ENCODE measurements at regions not wholly inside any gene's neighbourhood (a gene's known extent, or its start where the extent isn't known, plus 50 kb on each side); places are given as distances from the start of the nearest gene placed in this dataset.

DNA sequence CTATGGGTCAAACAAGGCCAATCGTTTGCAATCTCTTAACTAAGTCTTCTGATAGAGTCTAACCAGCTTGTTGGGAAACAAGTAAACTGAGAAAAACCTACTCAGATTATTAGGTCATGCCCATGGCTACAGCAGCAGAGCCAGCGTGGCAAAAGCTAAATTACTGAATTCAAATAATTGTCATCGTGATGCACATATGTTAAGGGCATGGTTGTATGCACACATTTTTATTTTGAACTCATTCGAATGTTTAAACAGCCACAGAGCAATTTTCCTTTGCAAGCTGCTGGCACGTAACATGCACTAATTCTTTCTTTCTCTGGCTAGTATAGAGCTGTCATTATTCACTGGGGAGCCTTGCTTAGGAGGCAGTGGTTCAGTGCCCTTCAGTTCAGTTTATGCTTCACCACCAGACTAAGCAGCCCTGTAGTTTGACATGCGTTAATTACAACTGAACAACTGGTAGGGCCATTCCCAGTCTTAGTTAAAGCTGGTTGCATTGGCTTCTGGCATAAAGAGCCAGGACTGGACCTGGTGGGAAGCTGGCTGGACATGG is 396.4 kb downstream of the METTL15 start:
- POLR2A ChIA-PET: no interaction called here
- no peaks in the 10 kb centered on the region for H3K36me3 ChIP-seq (ENCODE audit: control insufficient read depth in 4 of 4, insufficient read depth in 4 of 4, low read length in 3 of 4)
- no peak overlapping the region for H3K27ac ChIP-seq (ENCODE audit: insufficient read depth in 1 of 2, low read depth in 1 of 2, low read length in 2 of 2, poor library complexity in 1 of 2, severe bottlenecking in 2 of 2)
- no peaks in the 10 kb centered on the region for H3K9me3 ChIP-seq (ENCODE audit: control extremely low read depth in 1 of 5, control insufficient read depth in 4 of 5, insufficient read depth in 2 of 5, low read depth in 1 of 5, low read length in 4 of 5)
- WGBS (ENCODE audit: insufficient coverage): 87% methylated on average over 6 of the region's 6 CpGs
- H3K4me1 ChIP-seq (ENCODE audit: control extremely low read depth in 1 of 4, control insufficient read depth in 4 of 4, insufficient read depth in 4 of 4, low read length in 3 of 4): no peaks in the 10 kb centered on the region
- H3K27me3 ChIP-seq (replicated peaks in 2 of 5; ENCODE audit: control insufficient read depth in 4 of 5, insufficient read depth in 5 of 5, low read length in 4 of 5): no peaks in the 10 kb centered on the region
- CTCF ChIA-PET: no interaction called here
- DNase-seq: no peak
- no peak overlapping the region for H3K4me3 ChIP-seq (ENCODE audit: control insufficient read depth in 1 of 7, extremely low read depth in 1 of 7, insufficient read depth in 4 of 7, low read depth in 2 of 7, low read length in 6 of 7)

- CTCF ChIA-PET: no interaction called here
- WGBS (ENCODE audit: insufficient coverage): no CpG with 5 or more reads among the region's 2 CpGs
- Histone ChIP-seq H3K4me3 (ENCODE audit: control insufficient read depth in 1 of 7, extremely low read depth in 1 of 7, insufficient read depth in 4 of 7, low read depth in 2 of 7, low read length in 6 of 7) (no peak overlapping the region), H3K27me3 (replicated peaks in 2 of 5; ENCODE audit: control insufficient read depth in 4 of 5, insufficient read depth in 5 of 5, low read length in 4 of 5) (no peaks in the 10 kb centered on the region), H3K4me1 (ENCODE audit: control extremely low read depth in 1 of 4, control insufficient read depth in 4 of 4, insufficient read depth in 4 of 4, low read length in 3 of 4) (no peaks in the 10 kb centered on the region), H3K27ac (ENCODE audit: insufficient read depth in 1 of 2, low read depth in 1 of 2, low read length in 2 of 2, poor library complexity in 1 of 2, severe bottlenecking in 2 of 2) (no peak overlapping the region), H3K36me3 (ENCODE audit: control insufficient read depth in 4 of 4, insufficient read depth in 4 of 4, low read length in 3 of 4) (no peaks in the 10 kb centered on the region), H3K9me3 (ENCODE audit: control extremely low read depth in 1 of 5, control insufficient read depth in 4 of 5, insufficient read depth in 2 of 5, low read depth in 1 of 5, low read length in 4 of 5) (no peaks in the 10 kb centered on the region)
- POLR2A ChIA-PET: no interaction called here
- no peak for DNase-seq
Observed at GRCh38 chr11:28495333-28495732, 387.1 kb downstream of the METTL15 start.

- Histone ChIP-seq H3K36me3 (ENCODE audit: control insufficient read depth in 4 of 4, insufficient read depth in 4 of 4, low read length in 3 of 4) (no peaks in the 10 kb centered on the region), H3K27me3 (replicated peaks in 2 of 5; ENCODE audit: control insufficient read depth in 4 of 5, insufficient read depth in 5 of 5, low read length in 4 of 5) (no peaks in the 10 kb centered on the region), H3K4me3 (ENCODE audit: control insufficient read depth in 1 of 7, extremely low read depth in 1 of 7, insufficient read depth in 4 of 7, low read depth in 2 of 7, low read length in 6 of 7) (no peak overlapping the region), H3K9me3 (ENCODE audit: control extremely low read depth in 1 of 5, control insufficient read depth in 4 of 5, insufficient read depth in 2 of 5, low read depth in 1 of 5, low read length in 4 of 5) (no peaks in the 10 kb centered on the region), H3K4me1 (ENCODE audit: control extremely low read depth in 1 of 4, control insufficient read depth in 4 of 4, insufficient read depth in 4 of 4, low read length in 3 of 4) (no peaks in the 10 kb centered on the region), H3K27ac (ENCODE audit: insufficient read depth in 1 of 2, low read depth in 1 of 2, low read length in 2 of 2, poor library complexity in 1 of 2, severe bottlenecking in 2 of 2) (no peak overlapping the region)
- ChIA-PET CTCF (no interaction called here), POLR2A (no interaction called here)
- WGBS (ENCODE audit: insufficient coverage): no CpG with 5 or more reads among the region's 1 CpG
- DNase-seq: no peak
Observed at GRCh38 chr11:28491431-28491830, 383.2 kb downstream of the METTL15 start.

GRCh38 chr11:28490773-28491382 is 382.7 kb downstream of the METTL15 start:
- Histone ChIP-seq H3K27ac (ENCODE audit: insufficient read depth in 1 of 2, low read depth in 1 of 2, low read length in 2 of 2, poor library complexity in 1 of 2, severe bottlenecking in 2 of 2) (no peak overlapping the region), H3K4me1 (ENCODE audit: control extremely low read depth in 1 of 4, control insufficient read depth in 4 of 4, insufficient read depth in 4 of 4, low read length in 3 of 4) (no peaks in the 10 kb centered on the region), H3K9me3 (ENCODE audit: control extremely low read depth in 1 of 5, control insufficient read depth in 4 of 5, insufficient read depth in 2 of 5, low read depth in 1 of 5, low read length in 4 of 5) (no peaks in the 10 kb centered on the region), H3K36me3 (ENCODE audit: control insufficient read depth in 4 of 4, insufficient read depth in 4 of 4, low read length in 3 of 4) (no peaks in the 10 kb centered on the region), H3K4me3 (ENCODE audit: control insufficient read depth in 1 of 7, extremely low read depth in 1 of 7, insufficient read depth in 4 of 7, low read depth in 2 of 7, low read length in 6 of 7) (no peak overlapping the region), H3K27me3 (replicated peaks in 2 of 5; ENCODE audit: control insufficient read depth in 4 of 5, insufficient read depth in 5 of 5, low read length in 4 of 5) (no peaks in the 10 kb centered on the region)
- no peak for DNase-seq
- ChIA-PET POLR2A (no interaction called here), CTCF (no interaction called here)

- Histone ChIP-seq H3K36me3 (ENCODE audit: control insufficient read depth in 4 of 4, insufficient read depth in 4 of 4, low read length in 3 of 4) (no peaks in the 10 kb centered on the region), H3K4me3 (ENCODE audit: control insufficient read depth in 1 of 7, extremely low read depth in 1 of 7, insufficient read depth in 4 of 7, low read depth in 2 of 7, low read length in 6 of 7) (no peak overlapping the region), H3K27me3 (replicated peaks in 2 of 5; ENCODE audit: control insufficient read depth in 4 of 5, insufficient read depth in 5 of 5, low read length in 4 of 5) (no peaks in the 10 kb centered on the region), H3K4me1 (ENCODE audit: control extremely low read depth in 1 of 4, control insufficient read depth in 4 of 4, insufficient read depth in 4 of 4, low read length in 3 of 4) (no peaks in the 10 kb centered on the region), H3K27ac (ENCODE audit: insufficient read depth in 1 of 2, low read depth in 1 of 2, low read length in 2 of 2, poor library complexity in 1 of 2, severe bottlenecking in 2 of 2) (no peak overlapping the region), H3K9me3 (ENCODE audit: control extremely low read depth in 1 of 5, control insufficient read depth in 4 of 5, insufficient read depth in 2 of 5, low read depth in 1 of 5, low read length in 4 of 5) (no peaks in the 10 kb centered on the region)
- CTCF ChIA-PET: interaction anchor here (1.4 kb wide), 1 partner anchor 20 kb away, joined by 3 read pairs; no protein-coding TSS in a partner anchor
- WGBS (ENCODE audit: insufficient coverage): no CpG with 5 or more reads among the region's 1 CpG
- DNase-seq: no peak
- POLR2A ChIA-PET: no interaction called here
Observed at GRCh38 chr11:28488336-28488735, 380.1 kb downstream of the METTL15 start.

DNA sequence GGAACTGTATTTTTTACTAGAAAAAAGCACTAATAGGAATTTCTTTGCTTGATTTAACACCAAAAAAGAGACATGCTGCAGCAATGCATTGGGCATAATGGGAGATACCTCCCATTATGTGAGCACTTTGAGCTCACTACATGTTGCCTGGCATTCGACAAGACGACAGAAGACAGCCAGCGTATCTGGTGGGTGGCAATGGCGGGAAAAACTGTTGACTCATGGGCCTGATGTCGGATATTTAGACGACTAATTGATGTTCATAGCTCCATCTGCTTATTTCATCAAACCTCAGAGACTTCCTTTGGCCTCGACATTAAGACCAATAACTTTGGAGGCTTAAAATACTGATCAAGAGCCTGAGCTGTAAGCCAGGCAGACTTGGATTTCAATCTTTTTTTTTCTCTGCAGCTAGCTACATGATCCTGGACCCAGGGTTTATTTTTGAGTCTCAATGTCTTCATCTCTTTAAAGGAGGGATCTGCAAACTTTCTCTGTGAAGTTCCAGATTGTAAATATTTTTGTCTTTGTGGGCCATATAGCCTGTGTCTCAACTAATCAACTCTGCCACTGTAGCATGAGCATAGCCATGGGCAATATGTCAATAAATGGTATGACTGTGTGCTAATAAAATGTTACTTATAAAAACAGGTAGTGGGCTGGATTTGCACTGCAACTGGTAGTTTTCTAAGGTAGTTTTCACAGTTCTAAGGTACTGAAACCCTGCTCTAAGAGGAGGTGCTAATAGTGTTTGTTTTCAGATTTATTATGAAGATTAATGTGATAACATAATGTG is 375.1 kb downstream of the METTL15 start:
- H3K27me3 ChIP-seq (replicated peaks in 2 of 5; ENCODE audit: control insufficient read depth in 4 of 5, insufficient read depth in 5 of 5, low read length in 4 of 5): no peaks in the 10 kb centered on the region
- no peaks in the 10 kb centered on the region for H3K9me3 ChIP-seq (ENCODE audit: control extremely low read depth in 1 of 5, control insufficient read depth in 4 of 5, insufficient read depth in 2 of 5, low read depth in 1 of 5, low read length in 4 of 5)
- POLR2A ChIA-PET: no interaction called here
- WGBS (ENCODE audit: insufficient coverage): 95% methylated on average over 4 of the region's 7 CpGs
- H3K27ac ChIP-seq (ENCODE audit: insufficient read depth in 1 of 2, low read depth in 1 of 2, low read length in 2 of 2, poor library complexity in 1 of 2, severe bottlenecking in 2 of 2): no peak overlapping the region
- no peak for DNase-seq
- no peak overlapping the region for H3K4me3 ChIP-seq (ENCODE audit: control insufficient read depth in 1 of 7, extremely low read depth in 1 of 7, insufficient read depth in 4 of 7, low read depth in 2 of 7, low read length in 6 of 7)
- CTCF ChIA-PET: no interaction called here
- no peaks in the 10 kb centered on the region for H3K36me3 ChIP-seq (ENCODE audit: control insufficient read depth in 4 of 4, insufficient read depth in 4 of 4, low read length in 3 of 4)
- no peaks in the 10 kb centered on the region for H3K4me1 ChIP-seq (ENCODE audit: control extremely low read depth in 1 of 4, control insufficient read depth in 4 of 4, insufficient read depth in 4 of 4, low read length in 3 of 4)

GRCh38 chr11:28482666-28483065 is 374.5 kb downstream of the METTL15 start:
- Histone ChIP-seq H3K36me3 (ENCODE audit: control insufficient read depth in 4 of 4, insufficient read depth in 4 of 4, low read length in 3 of 4) (no peaks in the 10 kb centered on the region), H3K4me1 (ENCODE audit: control extremely low read depth in 1 of 4, control insufficient read depth in 4 of 4, insufficient read depth in 4 of 4, low read length in 3 of 4) (no peaks in the 10 kb centered on the region), H3K4me3 (ENCODE audit: control insufficient read depth in 1 of 7, extremely low read depth in 1 of 7, insufficient read depth in 4 of 7, low read depth in 2 of 7, low read length in 6 of 7) (no peak overlapping the region), H3K9me3 (ENCODE audit: control extremely low read depth in 1 of 5, control insufficient read depth in 4 of 5, insufficient read depth in 2 of 5, low read depth in 1 of 5, low read length in 4 of 5) (no peaks in the 10 kb centered on the region), H3K27me3 (replicated peaks in 2 of 5; ENCODE audit: control insufficient read depth in 4 of 5, insufficient read depth in 5 of 5, low read length in 4 of 5) (no peaks in the 10 kb centered on the region), H3K27ac (ENCODE audit: insufficient read depth in 1 of 2, low read depth in 1 of 2, low read length in 2 of 2, poor library complexity in 1 of 2, severe bottlenecking in 2 of 2) (no peak overlapping the region)
- WGBS (ENCODE audit: insufficient coverage): 100% methylated on average over 1 of the region's 2 CpGs
- CTCF ChIA-PET: interaction anchor here (1.2 kb wide), 1 partner anchor 16 kb away, joined by 3 read pairs; no protein-coding TSS in a partner anchor
- no peak for DNase-seq
- POLR2A ChIA-PET: no interaction called here
